ENCODE measurements at regions not wholly inside any gene's neighbourhood (a gene's known extent, or its start where the extent isn't known, plus 50 kb on each side); places are given as distances from the start of the nearest gene placed in this dataset.

DNA sequence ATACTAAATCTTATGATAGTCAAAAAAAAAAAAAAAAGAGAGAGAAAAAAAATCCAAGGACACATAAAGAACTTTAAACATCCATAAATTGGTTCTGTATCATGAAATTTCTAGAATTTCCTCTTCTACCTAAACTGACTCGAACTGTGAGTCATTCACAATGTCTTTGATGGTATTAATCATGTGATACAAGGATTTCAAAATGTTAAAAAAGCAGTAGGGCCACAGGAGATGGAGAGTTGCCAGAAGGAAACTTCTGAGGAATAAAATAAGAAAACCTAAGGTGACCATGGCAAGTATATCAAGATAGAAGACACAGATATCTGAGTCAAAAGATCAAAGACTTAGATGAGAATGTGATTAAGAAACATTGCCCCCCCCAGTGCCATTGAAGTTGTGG lies 1320.9 kb upstream of the FLRT2 start:
- TF ChIP-seq, protein P1, sequence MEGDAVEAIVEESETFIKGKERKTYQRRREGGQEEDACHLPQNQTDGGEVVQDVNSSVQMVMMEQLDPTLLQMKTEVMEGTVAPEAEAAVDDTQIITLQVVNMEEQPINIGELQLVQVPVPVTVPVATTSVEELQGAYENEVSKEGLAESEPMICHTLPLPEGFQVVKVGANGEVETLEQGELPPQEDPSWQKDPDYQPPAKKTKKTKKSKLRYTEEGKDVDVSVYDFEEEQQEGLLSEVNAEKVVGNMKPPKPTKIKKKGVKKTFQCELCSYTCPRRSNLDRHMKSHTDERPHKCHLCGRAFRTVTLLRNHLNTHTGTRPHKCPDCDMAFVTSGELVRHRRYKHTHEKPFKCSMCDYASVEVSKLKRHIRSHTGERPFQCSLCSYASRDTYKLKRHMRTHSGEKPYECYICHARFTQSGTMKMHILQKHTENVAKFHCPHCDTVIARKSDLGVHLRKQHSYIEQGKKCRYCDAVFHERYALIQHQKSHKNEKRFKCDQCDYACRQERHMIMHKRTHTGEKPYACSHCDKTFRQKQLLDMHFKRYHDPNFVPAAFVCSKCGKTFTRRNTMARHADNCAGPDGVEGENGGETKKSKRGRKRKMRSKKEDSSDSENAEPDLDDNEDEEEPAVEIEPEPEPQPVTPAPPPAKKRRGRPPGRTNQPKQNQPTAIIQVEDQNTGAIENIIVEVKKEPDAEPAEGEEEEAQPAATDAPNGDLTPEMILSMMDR (conservative IDR thresholded peaks at IDR 0.05; ENCODE audit: low read length) = no peak
- TF ChIP-seq EZH2phosphoT487 (IDR thresholded peaks at IDR 0.05; ENCODE audit: borderline replicate concordance, low read depth, low read length) = no peak

Measured in OCI-LY7 (cell line).